IgD-negative memory B cell (primary cell): ENCODE measurements at regions not wholly inside any gene's neighbourhood (a gene's known extent, or its start where the extent isn't known, plus 50 kb on each side); places are given as distances from the start of the nearest gene placed in this dataset.

Experiments used
- H3K27ac Mint-ChIP-seq, 3 donors: one replicate each; pipeline ENCODE4 v1.8.0; 2020 to 2022; ENCODE audit warnings: mild to moderate bottlenecking in 3 of 3, mixed read lengths in 3 of 3, moderate library complexity in 1 of 3
- H3K27me3 Mint-ChIP-seq: one replicate; pipeline ENCODE4 v1.8.0; 2021; ENCODE audit warnings: mixed read lengths
- H3K36me3 Mint-ChIP-seq: one replicate; pipeline ENCODE4 v1.8.0; 2020; ENCODE audit warnings: mild to moderate bottlenecking, mixed read lengths
- H3K4me1 Mint-ChIP-seq, 3 donors: one replicate each; pipeline ENCODE4 v1.8.0; 2020 to 2022; ENCODE audit warnings: mixed read lengths in 3 of 3, mild to moderate bottlenecking in 1 of 3
- H3K4me3 Mint-ChIP-seq, 4 donors: one replicate each; pipeline ENCODE4 v1.8.0; 2020 to 2022; ENCODE audit warnings: mild to moderate bottlenecking in 4 of 4, mixed read lengths in 4 of 4, moderate library complexity in 3 of 4
- H3K9me3 Mint-ChIP-seq, 3 donors: one replicate each; pipeline ENCODE4 v1.8.0; 2020 to 2021; ENCODE audit warnings: mixed read lengths in 3 of 3, mild to moderate bottlenecking in 1 of 3

- Mint-ChIP-seq H3K36me3 (no peaks in the 10 kb centered on the region), H3K4me3 (no peak overlapping the region), H3K9me3 (peaks cover 3 to 7% (median 5%) of the 10 kb centered on the region in 3 donors), H3K4me1 (peaks cover 0 to 8% (median 3%) of the 10 kb centered on the region in 3 donors), H3K27ac (no peak overlapping the region), H3K27me3 (peaks cover 1% of the 10 kb centered on the region)
These were observed 104.7 kb downstream of the PDGFA start for GRCh38 chr7:414681-415560.

GRCh38 chr7:415646-416525 is 103.8 kb downstream of the PDGFA start:
- H3K27ac Mint-ChIP-seq: no peak overlapping the region
- peaks cover 3 to 7% (median 5%) of the 10 kb centered on the region in 3 donors for H3K9me3 Mint-ChIP-seq
- peaks cover 0 to 8% (median 3%) of the 10 kb centered on the region in 3 donors for H3K4me1 Mint-ChIP-seq
- H3K27me3 Mint-ChIP-seq: peaks cover 1% of the 10 kb centered on the region
- H3K4me3 Mint-ChIP-seq: no peak overlapping the region
- no peaks in the 10 kb centered on the region for H3K36me3 Mint-ChIP-seq

GRCh38 chr7:416761-417624 is 102.7 kb downstream of the PDGFA start:
- no peaks in the 10 kb centered on the region for H3K36me3 Mint-ChIP-seq

GRCh38 chr7:417625-417889 is 102.1 kb downstream of the PDGFA start:
- H3K4me1 Mint-ChIP-seq: peaks cover 0 to 2% (median 0%) of the 10 kb centered on the region in 3 donors
- no peak overlapping the region for H3K27ac Mint-ChIP-seq
- peaks cover 3 to 7% (median 5%) of the 10 kb centered on the region in 3 donors for H3K9me3 Mint-ChIP-seq
- no peaks in the 10 kb centered on the region for H3K36me3 Mint-ChIP-seq
- H3K4me3 Mint-ChIP-seq: no peak overlapping the region
- H3K27me3 Mint-ChIP-seq: peaks cover 4% of the 10 kb centered on the region

More at GRCh38 chr7:416761-417624, 102.7 kb downstream of the PDGFA start:
- H3K4me1 Mint-ChIP-seq: peaks cover 0 to 8% (median 3%) of the 10 kb centered on the region in 3 donors
- no peak overlapping the region for H3K4me3 Mint-ChIP-seq
- peaks cover 4% of the 10 kb centered on the region for H3K27me3 Mint-ChIP-seq
- H3K9me3 Mint-ChIP-seq: peaks cover 3 to 7% (median 5%) of the 10 kb centered on the region in 3 donors
- no peak overlapping the region for H3K27ac Mint-ChIP-seq

GRCh38 chr7:417973-418601 is 101.6 kb downstream of the PDGFA start:
- H3K27ac Mint-ChIP-seq: no peak overlapping the region
- H3K27me3 Mint-ChIP-seq: peaks cover 4% of the 10 kb centered on the region
- no peaks in the 10 kb centered on the region for H3K4me1 Mint-ChIP-seq
- H3K9me3 Mint-ChIP-seq: peaks cover 3 to 7% (median 5%) of the 10 kb centered on the region in 3 donors
- no peak overlapping the region for H3K4me3 Mint-ChIP-seq
- no peaks in the 10 kb centered on the region for H3K36me3 Mint-ChIP-seq

GRCh38 chr7:418636-419280 is 100.9 kb downstream of the PDGFA start:
- no peaks in the 10 kb centered on the region for H3K4me1 Mint-ChIP-seq
- H3K4me3 Mint-ChIP-seq: no peak overlapping the region
- no peaks in the 10 kb centered on the region for H3K36me3 Mint-ChIP-seq
- H3K27me3 Mint-ChIP-seq: peaks cover 4% of the 10 kb centered on the region
- no peak overlapping the region for H3K27ac Mint-ChIP-seq
- peaks cover 3 to 7% (median 5%) of the 10 kb centered on the region in 3 donors for H3K9me3 Mint-ChIP-seq

GRCh38 chr7:420142-421093 is 99.2 kb downstream of the PDGFA start:
- Mint-ChIP-seq H3K9me3 (peaks cover 3 to 7% (median 5%) of the 10 kb centered on the region in 3 donors), H3K36me3 (no peaks in the 10 kb centered on the region), H3K27me3 (peaks cover 4% of the 10 kb centered on the region), H3K27ac (no peak overlapping the region), H3K4me3 (no peak overlapping the region), H3K4me1 (no peaks in the 10 kb centered on the region)

- no peaks in the 10 kb centered on the region for H3K36me3 Mint-ChIP-seq
- peaks cover 3 to 7% (median 5%) of the 10 kb centered on the region in 3 donors for H3K9me3 Mint-ChIP-seq
- no peaks in the 10 kb centered on the region for H3K4me1 Mint-ChIP-seq
- peaks cover 4% of the 10 kb centered on the region for H3K27me3 Mint-ChIP-seq
- no peak overlapping the region for H3K4me3 Mint-ChIP-seq
- H3K27ac Mint-ChIP-seq: no peak overlapping the region
These were observed 98.3 kb downstream of the PDGFA start for GRCh38 chr7:421136-421991.

- Mint-ChIP-seq H3K4me1 (no peaks in the 10 kb centered on the region), H3K4me3 (no peak overlapping the region), H3K9me3 (peaks cover 3 to 9% (median 5%) of the 10 kb centered on the region in 3 donors), H3K36me3 (no peaks in the 10 kb centered on the region), H3K27me3 (peaks cover 4% of the 10 kb centered on the region), H3K27ac (peak overlapping the region in 1 of 3 donors; percentile 57)
These were observed 97.3 kb downstream of the PDGFA start for GRCh38 chr7:422191-422885.

GRCh38 chr7:422886-423225 is 96.8 kb downstream of the PDGFA start:
- H3K4me1 Mint-ChIP-seq: no peaks in the 10 kb centered on the region

GRCh38 chr7:423312-424260 is 96.1 kb downstream of the PDGFA start:
- no peaks in the 10 kb centered on the region for H3K36me3 Mint-ChIP-seq
- H3K4me1 Mint-ChIP-seq: no peaks in the 10 kb centered on the region
- H3K9me3 Mint-ChIP-seq: peaks cover 0 to 5% (median 0%) of the 10 kb centered on the region in 3 donors
- peaks cover 4% of the 10 kb centered on the region for H3K27me3 Mint-ChIP-seq
- no peak overlapping the region for H3K27ac Mint-ChIP-seq
- H3K4me3 Mint-ChIP-seq: no peak overlapping the region

More at GRCh38 chr7:422886-423225, 96.8 kb downstream of the PDGFA start:
- Mint-ChIP-seq H3K9me3 (peaks cover 0 to 10% (median 3%) of the 10 kb centered on the region in 3 donors), H3K4me3 (no peak overlapping the region), H3K27me3 (peaks cover 4% of the 10 kb centered on the region), H3K36me3 (no peaks in the 10 kb centered on the region), H3K27ac (peak overlapping the region in 1 of 3 donors; percentile 57)
